DND-41 (cell line): ENCODE measurements at regions not wholly inside any gene's neighbourhood (a gene's known extent, or its start where the extent isn't known, plus 50 kb on each side); places are given as distances from the start of the nearest gene placed in this dataset.

ENCODE experiments used
- EZH2 ChIP-seq: IDR thresholded peaks from 3 replicates; pipeline ENCODE4 v1.6.1; 2012; ENCODE audit warnings: borderline replicate concordance, low read depth, mild to moderate bottlenecking, moderate library complexity, low read length, inconsistent platforms; ENCODE audit not compliant: severe bottlenecking
- TF ChIP-seq, protein P1 (sequence below): IDR thresholded peaks from 2 replicates; pipeline ENCODE4 v1.5.1; 2012; ENCODE audit warnings: borderline replicate concordance, low read length, moderate library complexity, mild to moderate bottlenecking; ENCODE audit not compliant: poor library complexity, severe bottlenecking; ENCODE audit errors: extremely low read depth

DNA sequence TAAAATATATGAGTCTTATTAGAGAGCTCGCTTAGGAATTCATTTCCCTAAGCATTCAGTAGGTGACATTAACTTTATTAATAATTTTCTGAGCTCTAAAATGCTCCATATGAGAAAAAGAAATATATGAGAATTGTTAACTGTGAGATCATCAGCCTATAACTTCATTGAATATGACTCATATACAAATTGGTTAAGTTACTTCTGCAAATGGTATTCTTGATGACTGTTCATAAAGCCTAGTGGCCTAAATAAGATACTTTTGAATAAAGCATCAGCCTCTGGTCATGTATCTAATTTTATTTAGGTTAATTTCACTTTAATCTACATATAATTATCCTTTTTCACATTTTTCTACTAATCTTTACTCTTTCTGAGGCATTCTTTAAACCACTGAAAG lies 710.2 kb upstream of the ACO1 start:
- TF ChIP-seq, protein P1, sequence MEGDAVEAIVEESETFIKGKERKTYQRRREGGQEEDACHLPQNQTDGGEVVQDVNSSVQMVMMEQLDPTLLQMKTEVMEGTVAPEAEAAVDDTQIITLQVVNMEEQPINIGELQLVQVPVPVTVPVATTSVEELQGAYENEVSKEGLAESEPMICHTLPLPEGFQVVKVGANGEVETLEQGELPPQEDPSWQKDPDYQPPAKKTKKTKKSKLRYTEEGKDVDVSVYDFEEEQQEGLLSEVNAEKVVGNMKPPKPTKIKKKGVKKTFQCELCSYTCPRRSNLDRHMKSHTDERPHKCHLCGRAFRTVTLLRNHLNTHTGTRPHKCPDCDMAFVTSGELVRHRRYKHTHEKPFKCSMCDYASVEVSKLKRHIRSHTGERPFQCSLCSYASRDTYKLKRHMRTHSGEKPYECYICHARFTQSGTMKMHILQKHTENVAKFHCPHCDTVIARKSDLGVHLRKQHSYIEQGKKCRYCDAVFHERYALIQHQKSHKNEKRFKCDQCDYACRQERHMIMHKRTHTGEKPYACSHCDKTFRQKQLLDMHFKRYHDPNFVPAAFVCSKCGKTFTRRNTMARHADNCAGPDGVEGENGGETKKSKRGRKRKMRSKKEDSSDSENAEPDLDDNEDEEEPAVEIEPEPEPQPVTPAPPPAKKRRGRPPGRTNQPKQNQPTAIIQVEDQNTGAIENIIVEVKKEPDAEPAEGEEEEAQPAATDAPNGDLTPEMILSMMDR = no peak
- no peak for TF ChIP-seq EZH2
